ENCODE measurements at regions not wholly inside any gene's neighbourhood (a gene's known extent, or its start where the extent isn't known, plus 50 kb on each side); places are given as distances from the start of the nearest gene placed in this dataset.
"Not testable (repeated sequence)": the region's sequence is repeated elsewhere in the genome, so short reads cannot be mapped to it uniquely, and the experiment has no call there.

DNA sequence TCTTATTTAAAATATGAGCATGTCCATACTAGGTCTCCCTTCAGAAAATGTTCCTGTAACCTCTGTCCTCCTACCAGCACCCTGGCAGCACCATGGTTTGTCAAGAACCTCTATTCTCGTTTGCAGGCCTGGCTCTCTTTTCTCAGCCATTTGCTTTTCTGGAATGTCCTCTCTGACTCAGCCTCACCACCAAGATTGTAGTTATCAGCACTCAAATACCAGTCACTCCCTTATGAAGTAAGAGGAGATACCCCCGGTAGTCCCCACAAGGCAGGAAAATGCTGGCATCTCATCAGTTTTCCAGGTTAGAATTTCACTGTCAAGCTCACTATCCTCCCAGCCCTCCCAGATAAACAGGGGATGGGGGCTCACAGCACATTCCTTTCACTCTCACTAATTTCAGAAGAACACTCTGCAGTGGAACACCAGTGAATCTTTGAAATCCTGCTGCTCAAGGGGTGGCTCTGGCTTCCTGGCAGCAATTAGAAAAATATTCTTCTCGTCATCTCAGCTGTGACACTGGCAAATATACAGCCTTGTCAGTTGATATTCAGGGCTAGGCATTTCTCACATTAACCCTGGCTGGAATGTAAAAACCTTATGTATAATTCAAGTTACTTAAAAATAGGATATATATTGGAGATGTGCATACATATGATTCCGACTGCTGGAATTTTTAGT, 129.2 kb downstream of the TBX18 start:
- no peaks in the 10 kb centered on the region for H3K27me3 ChIP-seq (ENCODE audit: control insufficient read depth, insufficient read depth, low read length)
- no peaks in the 10 kb centered on the region for H3K36me3 ChIP-seq (ENCODE audit: insufficient read depth, low read length)
- H3K9me3 ChIP-seq (replicated peaks; ENCODE audit: low read length) = no peaks in the 10 kb centered on the region
- peak overlapping the region; percentile 28 for H3K9ac ChIP-seq (ENCODE audit: low read depth, low read length)
- H3K4me1 ChIP-seq (ENCODE audit: control insufficient read depth, insufficient read depth, low read length) = peaks cover 8% of the 10 kb centered on the region
- H3K4me2 ChIP-seq (ENCODE audit: low read length) = peak overlapping the region; percentile 5
- no peak overlapping the region for H3K4me3 ChIP-seq (ENCODE audit: low read length)

GRCh38 chr6:84633771-84634170, 130.6 kb downstream of the TBX18 start:
- no peaks in the 10 kb centered on the region for H3K36me3 ChIP-seq (ENCODE audit: insufficient read depth, low read length)
- H3K4me1 ChIP-seq (ENCODE audit: control insufficient read depth, insufficient read depth, low read length) = peaks cover 8% of the 10 kb centered on the region
- H3K9me3 ChIP-seq (replicated peaks; ENCODE audit: low read length) = no peaks in the 10 kb centered on the region
- H3K27me3 ChIP-seq (ENCODE audit: control insufficient read depth, insufficient read depth, low read length) = no peaks in the 10 kb centered on the region
- H3K9ac ChIP-seq (ENCODE audit: low read depth, low read length) = no peak overlapping the region
- no peak overlapping the region for H3K4me3 ChIP-seq (ENCODE audit: low read length)
- no peak overlapping the region for H3K4me2 ChIP-seq (ENCODE audit: low read length)

- H3K36me3 ChIP-seq (ENCODE audit: insufficient read depth, low read length); H3K4me2 ChIP-seq (ENCODE audit: low read length); H3K9me3 ChIP-seq (replicated peaks; ENCODE audit: low read length); H3K9ac ChIP-seq (ENCODE audit: low read depth, low read length); H3K4me3 ChIP-seq (ENCODE audit: low read length); H3K27me3 ChIP-seq (ENCODE audit: control insufficient read depth, insufficient read depth, low read length): not testable (repeated sequence)
- peaks cover 30% of the 10 kb centered on the region for H3K4me1 ChIP-seq (ENCODE audit: control insufficient read depth, insufficient read depth, low read length)
Measured at GRCh38 chr6:84626527-84626926, 137.9 kb downstream of the TBX18 start.

DNA sequence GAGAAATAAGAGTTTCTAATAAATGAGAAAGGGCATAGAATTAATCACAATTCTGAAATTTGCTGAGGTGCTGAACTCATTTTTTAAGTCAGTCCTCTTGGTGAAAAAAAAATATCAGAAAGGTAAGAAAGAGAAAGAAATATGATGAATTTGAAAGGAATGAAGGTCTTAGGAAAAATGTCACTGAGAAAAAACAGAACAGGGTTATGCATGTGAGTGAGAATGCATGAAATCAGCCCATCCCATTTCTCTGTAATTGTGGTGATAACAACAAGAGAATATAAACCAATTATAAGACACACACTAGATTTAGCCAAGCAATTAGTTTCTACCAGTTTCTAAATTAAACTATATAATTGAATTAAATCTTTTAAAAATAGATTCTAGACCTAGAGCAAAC, 138.9 kb downstream of the TBX18 start:
- peaks cover 5% of the 10 kb centered on the region for H3K9me3 ChIP-seq (replicated peaks; ENCODE audit: low read length)
- no peak overlapping the region for H3K9ac ChIP-seq (ENCODE audit: low read depth, low read length)

DNA sequence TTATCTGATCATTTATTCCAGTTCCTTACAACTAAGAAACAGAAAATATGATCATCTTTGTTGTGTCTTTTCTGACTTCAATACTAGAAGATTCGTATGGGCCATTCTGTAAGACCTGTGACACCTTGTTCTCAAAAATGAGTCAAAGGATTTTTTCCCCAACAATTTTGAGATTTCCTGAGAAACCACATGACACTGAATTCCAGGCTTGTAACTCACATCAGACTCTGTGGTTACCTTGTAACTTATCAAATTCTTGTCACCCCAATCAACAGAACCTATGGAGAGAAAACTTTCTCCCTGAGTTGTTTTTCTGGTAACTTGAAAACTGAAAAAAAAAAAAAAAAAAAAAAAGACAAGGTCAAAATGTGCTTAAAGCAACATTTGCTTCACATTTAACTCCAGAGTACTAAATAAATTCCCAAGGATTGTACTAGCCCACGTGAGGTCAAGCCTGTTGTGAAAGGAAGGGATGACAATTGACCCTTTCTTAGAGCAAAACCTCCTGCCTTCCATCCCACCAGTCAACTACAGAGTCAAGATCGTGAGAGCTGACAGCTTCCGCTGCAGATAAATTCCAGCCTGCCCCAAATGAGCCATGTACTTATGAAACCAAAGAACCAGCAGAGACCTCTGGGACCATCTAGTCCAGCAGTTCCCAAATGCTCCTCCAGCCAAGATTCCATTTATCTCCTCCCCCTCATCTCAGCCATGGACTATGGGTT, 140.3 kb downstream of the TBX18 start:
- Histone ChIP-seq H3K4me1 (ENCODE audit: control insufficient read depth, insufficient read depth, low read length) (peaks cover 33% of the 10 kb centered on the region), H3K4me2 (ENCODE audit: low read length) (peak overlapping the region; percentile 38), H3K4me3 (ENCODE audit: low read length) (peak overlapping the region; percentile 21), H3K36me3 (ENCODE audit: insufficient read depth, low read length) (no peaks in the 10 kb centered on the region), H3K9ac (ENCODE audit: low read depth, low read length) (peak overlapping the region; percentile 54), H3K27me3 (ENCODE audit: control insufficient read depth, insufficient read depth, low read length) (no peaks in the 10 kb centered on the region), H3K9me3 (replicated peaks; ENCODE audit: low read length) (peaks cover 5% of the 10 kb centered on the region)

More for the DNA sequence above, 138.9 kb downstream of the TBX18 start:
- Histone ChIP-seq H3K36me3 (ENCODE audit: insufficient read depth, low read length) (no peaks in the 10 kb centered on the region), H3K4me3 (ENCODE audit: low read length) (no peak overlapping the region), H3K27me3 (ENCODE audit: control insufficient read depth, insufficient read depth, low read length) (no peaks in the 10 kb centered on the region), H3K4me1 (ENCODE audit: control insufficient read depth, insufficient read depth, low read length) (peaks cover 30% of the 10 kb centered on the region), H3K4me2 (ENCODE audit: low read length) (no peak overlapping the region)

GRCh38 chr6:84618836-84619235, 145.6 kb downstream of the TBX18 start:
- Histone ChIP-seq H3K4me3 (ENCODE audit: low read length) (no peak overlapping the region), H3K9ac (ENCODE audit: low read depth, low read length) (peak overlapping the region; percentile 77), H3K9me3 (replicated peaks; ENCODE audit: low read length) (peaks cover 5% of the 10 kb centered on the region), H3K4me2 (ENCODE audit: low read length) (peak overlapping the region; percentile 68), H3K36me3 (ENCODE audit: insufficient read depth, low read length) (no peaks in the 10 kb centered on the region), H3K27me3 (ENCODE audit: control insufficient read depth, insufficient read depth, low read length) (no peaks in the 10 kb centered on the region), H3K4me1 (ENCODE audit: control insufficient read depth, insufficient read depth, low read length) (peaks cover 27% of the 10 kb centered on the region)

GRCh38 chr6:84618046-84618752, 146.2 kb downstream of the TBX18 start:
- H3K4me2 ChIP-seq (ENCODE audit: low read length) = peak overlapping the region; percentile 68
- H3K9me3 ChIP-seq (replicated peaks; ENCODE audit: low read length) = peaks cover 5% of the 10 kb centered on the region
- no peaks in the 10 kb centered on the region for H3K36me3 ChIP-seq (ENCODE audit: insufficient read depth, low read length)
- no peaks in the 10 kb centered on the region for H3K27me3 ChIP-seq (ENCODE audit: control insufficient read depth, insufficient read depth, low read length)
- H3K4me1 ChIP-seq (ENCODE audit: control insufficient read depth, insufficient read depth, low read length) = peaks cover 20% of the 10 kb centered on the region
- H3K4me3 ChIP-seq (ENCODE audit: low read length) = peak overlapping the region; percentile 37
- H3K9ac ChIP-seq (ENCODE audit: low read depth, low read length) = peak overlapping the region; percentile 77

GRCh38 chr6:84615987-84616386, 148.4 kb downstream of the TBX18 start:
- H3K4me1 ChIP-seq (ENCODE audit: control insufficient read depth, insufficient read depth, low read length) = peaks cover 18% of the 10 kb centered on the region
- no peaks in the 10 kb centered on the region for H3K9me3 ChIP-seq (replicated peaks; ENCODE audit: low read length)
- H3K36me3 ChIP-seq (ENCODE audit: insufficient read depth, low read length) = no peaks in the 10 kb centered on the region
- no peaks in the 10 kb centered on the region for H3K27me3 ChIP-seq (ENCODE audit: control insufficient read depth, insufficient read depth, low read length)
- H3K4me2 ChIP-seq (ENCODE audit: low read length) = no peak overlapping the region
- H3K4me3 ChIP-seq (ENCODE audit: low read length) = no peak overlapping the region
- no peak overlapping the region for H3K9ac ChIP-seq (ENCODE audit: low read depth, low read length)

- no peaks in the 10 kb centered on the region for H3K27me3 ChIP-seq (ENCODE audit: control insufficient read depth, insufficient read depth, low read length)
- no peak overlapping the region for H3K9ac ChIP-seq (ENCODE audit: low read depth, low read length)
- no peaks in the 10 kb centered on the region for H3K9me3 ChIP-seq (replicated peaks; ENCODE audit: low read length)
- H3K4me2 ChIP-seq (ENCODE audit: low read length) = no peak overlapping the region
- no peak overlapping the region for H3K4me3 ChIP-seq (ENCODE audit: low read length)
- H3K4me1 ChIP-seq (ENCODE audit: control insufficient read depth, insufficient read depth, low read length) = peaks cover 18% of the 10 kb centered on the region
- H3K36me3 ChIP-seq (ENCODE audit: insufficient read depth, low read length) = no peaks in the 10 kb centered on the region
Measured at GRCh38 chr6:84615113-84615850, 149.1 kb downstream of the TBX18 start.

- no peaks in the 10 kb centered on the region for H3K27me3 ChIP-seq (ENCODE audit: control insufficient read depth, insufficient read depth, low read length)
- no peaks in the 10 kb centered on the region for H3K36me3 ChIP-seq (ENCODE audit: insufficient read depth, low read length)
- no peak overlapping the region for H3K9ac ChIP-seq (ENCODE audit: low read depth, low read length)
- H3K4me2 ChIP-seq (ENCODE audit: low read length) = no peak overlapping the region
- H3K4me1 ChIP-seq (ENCODE audit: control insufficient read depth, insufficient read depth, low read length) = no peaks in the 10 kb centered on the region
- no peaks in the 10 kb centered on the region for H3K9me3 ChIP-seq (replicated peaks; ENCODE audit: low read length)
- no peak overlapping the region for H3K4me3 ChIP-seq (ENCODE audit: low read length)
Measured at GRCh38 chr6:84606860-84607259, 157.5 kb downstream of the TBX18 start.

DNA sequence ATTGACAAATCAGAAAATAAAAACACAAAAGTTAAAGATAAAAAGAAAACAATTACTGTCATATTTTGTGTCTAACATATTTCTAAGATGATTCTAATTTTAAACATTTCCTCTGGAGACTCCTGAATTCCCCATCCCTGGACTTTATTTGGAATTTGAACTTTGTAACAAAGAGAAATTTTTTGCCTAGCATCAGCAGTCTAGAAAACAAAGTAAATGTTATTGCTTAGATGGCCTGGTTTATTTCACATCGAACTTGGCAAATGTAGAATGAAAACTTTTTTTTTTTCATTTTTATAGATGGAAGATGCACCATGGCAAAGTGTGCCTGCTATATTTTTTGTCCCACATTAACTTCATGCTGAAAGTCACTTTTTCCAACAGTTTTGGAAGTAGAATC, 159.1 kb downstream of the TBX18 start:
- Histone ChIP-seq H3K4me1 (ENCODE audit: control insufficient read depth, insufficient read depth, low read length) (no peaks in the 10 kb centered on the region), H3K27me3 (ENCODE audit: control insufficient read depth, insufficient read depth, low read length) (no peaks in the 10 kb centered on the region), H3K9me3 (replicated peaks; ENCODE audit: low read length) (no peaks in the 10 kb centered on the region), H3K4me3 (ENCODE audit: low read length) (no peak overlapping the region), H3K9ac (ENCODE audit: low read depth, low read length) (no peak overlapping the region), H3K4me2 (ENCODE audit: low read length) (no peak overlapping the region), H3K36me3 (ENCODE audit: insufficient read depth, low read length) (no peaks in the 10 kb centered on the region)

All from skeletal muscle satellite cell (primary cell).